A673 (cell line): ENCODE measurements at regions not wholly inside any gene's neighbourhood (a gene's known extent, or its start where the extent isn't known, plus 50 kb on each side); places are given as distances from the start of the nearest gene placed in this dataset.

ENCODE experiments used
- BruUV-seq: library from RNA; stranded (reverse); fragments of 400-500 nt; replicated peaks from 2 replicates; lab custom pipeline; 2021; lab: Mats Ljungman, UMichigan
- CTCF ChIA-PET: fragments of 300-600 bp; sonication (Branson Sonifier 250); formaldehyde crosslinking; loops from one replicate; lab custom pipeline; 2022; ENCODE audit warnings: antibody characterized with exemption; lab: Charles Lee
- POLR2A ChIA-PET: fragments of 300-600 bp; sonication (Branson Sonifier 250); formaldehyde crosslinking; loops from one replicate; lab custom pipeline; 2022; ENCODE audit warnings: antibody characterized with exemption; ENCODE audit not compliant: low non-redundant PET; lab: Charles Lee
- DNase-seq: peaks from one replicate; pipeline ENCODE4 v3.0.0-alpha.2; 2015; ENCODE audit warnings: low spot score
- H3K27ac ChIP-seq: fragments of 200-600 bp; sonication (generic); 2 replicates; pipeline ENCODE4 v1.5.1; 2016; ENCODE audit warnings: mixed run types, low read depth, mild to moderate bottlenecking, mixed read lengths, antibody characterized with exemption, low read length; ENCODE audit not compliant: poor library complexity, severe bottlenecking
- H3K27me3 ChIP-seq: fragments of 200-600 bp; sonication (generic); replicated peaks from 2 replicates; pipeline ENCODE4 v1.6.1; 2017; ENCODE audit warnings: mixed run types, low read depth, mild to moderate bottlenecking, mixed read lengths, antibody characterized with exemption, low read length; ENCODE audit not compliant: insufficient read depth, poor library complexity
- H3K36me3 ChIP-seq: fragments of 200-600 bp; sonication (generic); 2 replicates; pipeline ENCODE4 v1.6.1; 2016; ENCODE audit warnings: mixed run types, mild to moderate bottlenecking, mixed read lengths, antibody characterized with exemption, low read length; ENCODE audit not compliant: insufficient read depth, poor library complexity, severe bottlenecking
- H3K4me1 ChIP-seq: fragments of 200-600 bp; sonication (generic); 2 replicates; pipeline ENCODE4 v1.6.1; 2017; ENCODE audit warnings: mixed run types, mild to moderate bottlenecking, mixed read lengths, antibody characterized with exemption, low read length; ENCODE audit not compliant: insufficient read depth, poor library complexity, severe bottlenecking
- H3K4me3 ChIP-seq: fragments of 200-600 bp; sonication (generic); 2 replicates; pipeline ENCODE4 v1.5.1; 2016; ENCODE audit warnings: low read depth, mixed run types, mild to moderate bottlenecking, mixed read lengths, low read length; ENCODE audit not compliant: poor library complexity, severe bottlenecking
- H3K9me3 ChIP-seq: fragments of 200-600 bp; sonication (generic); 2 replicates; pipeline ENCODE4 v1.6.1; 2016; ENCODE audit warnings: mixed run types, low read depth, mild to moderate bottlenecking, mixed read lengths, antibody characterized with exemption, low read length; ENCODE audit not compliant: poor library complexity, severe bottlenecking
- EZH2 ChIP-seq: fragments of 200-600 bp; sonication (generic); IDR thresholded peaks from 2 replicates; pipeline ENCODE4 v1.6.1; 2017; ENCODE audit warnings: borderline replicate concordance, low read depth, mild to moderate bottlenecking, mixed read lengths, antibody characterized with exemption, low read length; ENCODE audit not compliant: poor library complexity, severe bottlenecking
- intact Hi-C: fragments of 100-400 bp; cut with micrococcal nuclease; formaldehyde crosslinking; loops from one replicate; pipeline ENCODE4 v1.10.0; 2022; ENCODE audit not compliant: unreplicated experiment
- TF ChIP-seq, protein P1 (sequence below): fragments of 300-800, 200-600 bp; sonication (generic); conservative IDR thresholded peaks from 2 replicates; pipeline ENCODE4 v1.5.1; 2017; ENCODE audit warnings: low read depth, mild to moderate bottlenecking, antibody characterized with exemption, low read length, moderate library complexity, mixed read lengths

DNA sequence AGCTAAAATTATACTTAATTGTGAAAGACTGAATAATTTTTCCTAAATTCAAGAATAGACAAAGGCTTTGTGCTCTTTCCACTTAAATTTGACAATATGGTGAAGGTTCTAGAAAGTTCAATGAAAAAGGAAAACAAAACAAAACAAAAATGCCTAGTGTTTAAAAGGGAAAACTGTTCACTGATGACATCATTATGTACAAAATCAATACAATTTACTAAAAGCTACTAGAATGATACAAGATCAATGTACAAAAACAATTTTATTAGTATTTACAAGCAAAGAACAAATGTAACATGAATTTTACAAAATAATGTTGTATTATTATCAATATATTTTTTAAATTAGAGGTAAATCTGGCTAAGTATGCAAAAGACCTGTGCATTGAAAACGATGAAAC is 499.1 kb upstream of the FSIP2 start:
- no peak for DNase-seq
- no peaks in the 10 kb centered on the region for H3K9me3 ChIP-seq
- no peaks in the 10 kb centered on the region for H3K36me3 ChIP-seq
- H3K4me3 ChIP-seq = no peak overlapping the region
- ChIA-PET POLR2A (no interaction called here), CTCF (no interaction called here)
- BruUV-seq = no TSS peak
- no peak overlapping the region for H3K27ac ChIP-seq
- intact Hi-C loops = no loop called here
- no peaks in the 10 kb centered on the region for H3K4me1 ChIP-seq
- no peaks in the 10 kb centered on the region for H3K27me3 ChIP-seq
- TF ChIP-seq EZH2 = no peak

DNA sequence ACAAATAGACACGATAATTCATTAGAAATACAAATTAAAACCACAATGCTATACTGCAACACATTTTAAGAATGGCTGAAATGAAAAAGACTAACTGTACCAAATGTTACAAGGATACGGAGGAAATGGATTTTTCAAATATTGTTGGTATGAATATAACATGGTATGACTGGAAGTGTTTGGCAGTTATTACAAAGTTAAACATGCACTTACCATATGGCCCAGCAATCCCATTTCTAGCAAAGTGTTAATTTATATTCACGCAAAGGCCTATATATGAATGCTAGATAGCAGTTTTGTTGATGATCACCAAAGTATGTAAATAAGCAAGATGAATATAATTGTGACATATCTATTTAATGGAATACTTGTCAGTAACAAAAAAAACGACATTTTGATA is 497.8 kb upstream of the FSIP2 start:
- no peak overlapping the region for H3K4me3 ChIP-seq
- BruUV-seq = no TSS peak
- no peak overlapping the region for H3K27ac ChIP-seq
- no peaks in the 10 kb centered on the region for H3K27me3 ChIP-seq
- ChIA-PET CTCF (no interaction called here), POLR2A (no interaction called here)
- intact Hi-C loops = no loop called here
- H3K4me1 ChIP-seq = no peaks in the 10 kb centered on the region
- H3K9me3 ChIP-seq = no peaks in the 10 kb centered on the region
- TF ChIP-seq, protein P1, sequence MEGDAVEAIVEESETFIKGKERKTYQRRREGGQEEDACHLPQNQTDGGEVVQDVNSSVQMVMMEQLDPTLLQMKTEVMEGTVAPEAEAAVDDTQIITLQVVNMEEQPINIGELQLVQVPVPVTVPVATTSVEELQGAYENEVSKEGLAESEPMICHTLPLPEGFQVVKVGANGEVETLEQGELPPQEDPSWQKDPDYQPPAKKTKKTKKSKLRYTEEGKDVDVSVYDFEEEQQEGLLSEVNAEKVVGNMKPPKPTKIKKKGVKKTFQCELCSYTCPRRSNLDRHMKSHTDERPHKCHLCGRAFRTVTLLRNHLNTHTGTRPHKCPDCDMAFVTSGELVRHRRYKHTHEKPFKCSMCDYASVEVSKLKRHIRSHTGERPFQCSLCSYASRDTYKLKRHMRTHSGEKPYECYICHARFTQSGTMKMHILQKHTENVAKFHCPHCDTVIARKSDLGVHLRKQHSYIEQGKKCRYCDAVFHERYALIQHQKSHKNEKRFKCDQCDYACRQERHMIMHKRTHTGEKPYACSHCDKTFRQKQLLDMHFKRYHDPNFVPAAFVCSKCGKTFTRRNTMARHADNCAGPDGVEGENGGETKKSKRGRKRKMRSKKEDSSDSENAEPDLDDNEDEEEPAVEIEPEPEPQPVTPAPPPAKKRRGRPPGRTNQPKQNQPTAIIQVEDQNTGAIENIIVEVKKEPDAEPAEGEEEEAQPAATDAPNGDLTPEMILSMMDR = no peak
- no peak for TF ChIP-seq EZH2
- no peaks in the 10 kb centered on the region for H3K36me3 ChIP-seq
- DNase-seq = no peak

DNA sequence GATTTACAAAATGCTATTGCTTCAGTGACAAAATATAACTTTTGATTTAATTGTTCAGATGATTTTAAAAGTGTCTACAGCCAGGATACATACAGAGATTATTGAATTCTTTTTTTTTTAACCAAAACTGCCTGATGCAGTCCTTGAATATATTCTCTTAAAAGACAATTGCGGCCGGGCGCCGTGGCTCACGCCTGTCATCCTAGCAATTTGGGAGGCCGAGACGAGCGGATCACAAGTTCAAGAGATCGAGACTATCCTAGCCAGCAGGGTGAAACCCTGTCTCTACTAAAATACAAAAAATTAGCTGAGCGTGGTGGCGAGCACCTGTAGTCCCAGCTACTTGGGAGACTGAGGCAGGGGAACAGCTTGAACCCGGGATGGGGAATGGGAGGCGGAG is 497.0 kb upstream of the FSIP2 start:
- H3K4me1 ChIP-seq = no peaks in the 10 kb centered on the region
- DNase-seq = no peak

DNA sequence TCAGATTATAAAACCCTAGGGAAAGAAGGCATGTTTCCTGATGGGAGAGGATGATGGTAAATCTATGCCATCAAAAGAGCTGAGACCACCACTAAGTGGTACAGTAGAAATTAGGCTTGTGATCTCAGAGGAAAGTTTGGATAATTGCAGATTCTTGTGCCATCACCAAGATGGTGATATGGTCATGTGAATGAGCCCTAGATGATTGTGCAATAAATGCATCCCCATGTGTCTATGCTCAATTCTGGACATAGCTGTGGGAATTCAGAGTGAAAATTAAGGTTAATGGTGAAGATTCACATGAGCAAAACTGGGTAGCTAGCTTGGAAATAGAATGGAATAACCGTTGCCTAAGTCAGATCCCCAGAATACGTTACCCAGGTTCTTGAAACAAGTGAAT is 496.1 kb upstream of the FSIP2 start:
- intact Hi-C loops = no loop called here
- Histone ChIP-seq H3K9me3 (no peaks in the 10 kb centered on the region), H3K27me3 (no peaks in the 10 kb centered on the region), H3K36me3 (no peaks in the 10 kb centered on the region), H3K4me3 (no peak overlapping the region), H3K4me1 (no peaks in the 10 kb centered on the region), H3K27ac (no peak overlapping the region)
- CTCF ChIA-PET = no interaction called here
- TF ChIP-seq EZH2 = no peak
- TF ChIP-seq, protein P1 = no peak
- no TSS peak for BruUV-seq
- POLR2A ChIA-PET = no interaction called here
- no peak for DNase-seq

More for the DNA sequence above, 497.0 kb upstream of the FSIP2 start:
- Histone ChIP-seq H3K27ac (no peak overlapping the region), H3K4me3 (no peak overlapping the region), H3K27me3 (no peaks in the 10 kb centered on the region), H3K9me3 (no peaks in the 10 kb centered on the region), H3K36me3 (no peaks in the 10 kb centered on the region)
- TF ChIP-seq, protein P1 = no peak
- TF ChIP-seq EZH2 = no peak
- BruUV-seq = no TSS peak
- intact Hi-C loops = no loop called here
- ChIA-PET CTCF (no interaction called here), POLR2A (no interaction called here)
